Upper lobe of left lung (tissue), 6 donors: ENCODE measurements at regions not wholly inside any gene's neighbourhood (a gene's known extent, or its start where the extent isn't known, plus 50 kb on each side); places are given as distances from the start of the nearest gene placed in this dataset.
"Not testable (repeated sequence)": the region's sequence is repeated elsewhere in the genome, so short reads cannot be mapped to it uniquely, and the experiment has no call there.

Experiments used
- ATAC-seq, 2 donors: fragments of 200-7000 bp; cut with Tn5 transposase; one replicate each; pipeline ENCODE4 v1.9.1; 2022; ENCODE audit warnings: mild to moderate bottlenecking in 2 of 2, moderate library complexity in 2 of 2; ENCODE audit not compliant: low FRiP score in 2 of 2
- DNase-seq, 2 donors: peaks; one replicate each; pipeline ENCODE4 v3.0.0-alpha.2; 2019 to 2020
- H3K27ac ChIP-seq, 4 donors: fragments of 200-600 bp; sonication (generic); one replicate each; pipeline ENCODE4 v1.5.1; 2016 to 2019
- H3K27me3 ChIP-seq, 4 donors: fragments of 200-600 bp; sonication (generic); one replicate each; pipeline ENCODE4 v1.5.1; 2017 to 2019
- H3K36me3 ChIP-seq, 4 donors: fragments of 200-600 bp; sonication (generic); one replicate each; pipeline ENCODE4 v1.5.1; 2016 to 2019
- H3K4me1 ChIP-seq, 4 donors: fragments of 200-600 bp; sonication (generic); one replicate each; pipeline ENCODE4 v1.5.1; 2018 to 2019
- H3K4me3 ChIP-seq, 4 donors: fragments of 200-600 bp; sonication (generic); one replicate each; pipeline ENCODE4 v1.5.1; 2017 to 2019; ENCODE audit warnings: mild to moderate bottlenecking in 2 of 4, moderate library complexity in 1 of 4
- H3K9me3 ChIP-seq, 4 donors: fragments of 200-600 bp; sonication (generic); one replicate each; pipeline ENCODE4 v1.5.1; 2018 to 2019
- EP300 ChIP-seq, 4 donors: sonication (generic); formaldehyde crosslinking; IDR thresholded peaks; one replicate each; pipeline ENCODE4 v1.5.1; 2017; ENCODE audit warnings: antibody characterized with exemption in 4 of 4, control low read depth in 2 of 4
- POLR2A ChIP-seq, 4 donors: fragments of 450-650 bp; IDR thresholded peaks; one replicate each; pipeline ENCODE4 v1.5.1; 2016 to 2017; ENCODE audit warnings: antibody characterized with exemption in 4 of 4, mild to moderate bottlenecking in 2 of 4
- POLR2AphosphoS5 ChIP-seq, 2 donors: sonication (generic); formaldehyde crosslinking; IDR thresholded peaks; one replicate each; pipeline ENCODE4 v1.5.1; 2017; ENCODE audit warnings: antibody characterized with exemption in 2 of 2
- WGBS, 2 donors: methylation state at CpG; one replicate each; pipeline ENCODE4 v1.1.5; 2017 to 2018; 5-methylcytosine and 5-hydroxymethylcytosine counted together
- TF ChIP-seq, protein P1 (sequence below), 6 experiments: fragments of 450-650 bp in 4 of 6; fragments of 200-600 bp in 2 of 6; sonication (generic) in 2 of 6; IDR thresholded peaks; one replicate each; pipeline ENCODE4 v1.5.1; 2016 to 2019; ENCODE audit warnings: antibody characterized with exemption in 6 of 6
- donor health status: DM: no; HTN: no; CAD: no; lungs with moderate emphysema.
- donor health status: DM: no; HTN: yes; CAD: no; lungs with severe emphysema.

DNA sequence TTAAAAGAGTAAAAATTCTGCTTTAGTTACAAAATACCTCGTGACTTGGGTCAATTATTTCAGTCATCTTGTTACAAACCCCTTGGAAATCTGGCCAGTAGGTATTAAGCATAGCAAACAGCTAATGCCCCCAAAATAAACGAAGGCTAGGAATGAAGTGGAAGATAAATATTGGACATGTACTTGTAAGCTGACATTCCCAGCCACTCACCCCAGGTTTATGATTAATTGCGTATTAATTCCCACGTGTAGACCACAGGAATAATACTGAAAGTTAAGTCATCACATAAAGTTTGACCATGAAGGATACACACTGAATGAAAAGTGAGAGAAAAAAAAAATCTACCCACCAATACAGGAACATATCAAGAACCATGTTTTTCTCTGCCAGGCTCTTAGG lies 936.5 kb upstream of the ADGRB3 start:
- no peaks in the 10 kb centered on the region for H3K9me3 ChIP-seq
- H3K4me3 ChIP-seq = no peak overlapping the region
- TF ChIP-seq EP300 (IDR thresholded peaks at IDR 0.05) (peak in 1 of 4 donors; percentile 85), POLR2A (IDR thresholded peaks at IDR 0.05) (no peak)
- H3K4me1 ChIP-seq = no peaks in the 10 kb centered on the region
- H3K27me3 ChIP-seq = no peaks in the 10 kb centered on the region
- no peaks in the 10 kb centered on the region for H3K36me3 ChIP-seq
- WGBS, 2 donors = 46% methylated on average over 4 of the region's 4 CpGs
- DNase-seq (peak in 1 of 2 donors; percentile 25), ATAC-seq (no peak)
- H3K27ac ChIP-seq = no peak overlapping the region

- H3K9me3 ChIP-seq = no peaks in the 10 kb centered on the region
- DNase-seq (no peak), ATAC-seq (no peak)
- H3K4me1 ChIP-seq = no peaks in the 10 kb centered on the region
- WGBS, 2 donors = 74 to 75% methylated on average over 4 of the region's 4 CpGs
- TF ChIP-seq POLR2AphosphoS5 (IDR thresholded peaks at IDR 0.05) (no peak), POLR2A (IDR thresholded peaks at IDR 0.05) (no peak), EP300 (IDR thresholded peaks at IDR 0.05) (no peak)
- TF ChIP-seq, protein P1, sequence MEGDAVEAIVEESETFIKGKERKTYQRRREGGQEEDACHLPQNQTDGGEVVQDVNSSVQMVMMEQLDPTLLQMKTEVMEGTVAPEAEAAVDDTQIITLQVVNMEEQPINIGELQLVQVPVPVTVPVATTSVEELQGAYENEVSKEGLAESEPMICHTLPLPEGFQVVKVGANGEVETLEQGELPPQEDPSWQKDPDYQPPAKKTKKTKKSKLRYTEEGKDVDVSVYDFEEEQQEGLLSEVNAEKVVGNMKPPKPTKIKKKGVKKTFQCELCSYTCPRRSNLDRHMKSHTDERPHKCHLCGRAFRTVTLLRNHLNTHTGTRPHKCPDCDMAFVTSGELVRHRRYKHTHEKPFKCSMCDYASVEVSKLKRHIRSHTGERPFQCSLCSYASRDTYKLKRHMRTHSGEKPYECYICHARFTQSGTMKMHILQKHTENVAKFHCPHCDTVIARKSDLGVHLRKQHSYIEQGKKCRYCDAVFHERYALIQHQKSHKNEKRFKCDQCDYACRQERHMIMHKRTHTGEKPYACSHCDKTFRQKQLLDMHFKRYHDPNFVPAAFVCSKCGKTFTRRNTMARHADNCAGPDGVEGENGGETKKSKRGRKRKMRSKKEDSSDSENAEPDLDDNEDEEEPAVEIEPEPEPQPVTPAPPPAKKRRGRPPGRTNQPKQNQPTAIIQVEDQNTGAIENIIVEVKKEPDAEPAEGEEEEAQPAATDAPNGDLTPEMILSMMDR (IDR thresholded peaks at IDR 0.05) = no peak
- no peaks in the 10 kb centered on the region for H3K36me3 ChIP-seq
- H3K4me3 ChIP-seq = no peak overlapping the region
- no peak overlapping the region for H3K27ac ChIP-seq
- no peaks in the 10 kb centered on the region for H3K27me3 ChIP-seq
Measured at GRCh38 chr6:67694127-67694526, 941.0 kb upstream of the ADGRB3 start.

DNA sequence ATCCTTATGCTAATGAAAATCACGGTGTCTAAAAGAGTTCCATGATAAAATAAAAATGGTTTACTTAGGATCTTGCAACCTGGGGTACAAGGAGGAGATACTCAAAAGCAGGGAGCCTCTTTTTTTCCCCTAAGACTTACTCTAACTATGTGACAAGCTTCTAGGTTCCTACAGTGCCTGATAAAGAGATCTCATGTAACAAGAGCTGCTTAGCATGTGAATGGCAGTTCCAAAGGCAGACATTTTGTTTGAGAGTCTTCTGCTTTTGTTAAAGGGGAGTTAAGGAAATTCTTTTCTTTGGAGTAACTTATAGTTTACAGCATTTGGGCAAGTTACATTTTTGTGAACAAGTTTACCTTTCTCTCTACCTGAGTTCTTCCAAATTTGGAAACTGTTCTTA lies 945.8 kb upstream of the ADGRB3 start:
- Histone ChIP-seq H3K27me3 (no peaks in the 10 kb centered on the region), H3K4me3 (no peak overlapping the region), H3K27ac (no peak overlapping the region), H3K9me3 (no peaks in the 10 kb centered on the region), H3K4me1 (no peaks in the 10 kb centered on the region), H3K36me3 (no peaks in the 10 kb centered on the region)
- no peak for ATAC-seq
- DNase-seq = no peak
- TF ChIP-seq, protein P1 (IDR thresholded peaks at IDR 0.05) = no peak
- TF ChIP-seq EP300 (IDR thresholded peaks at IDR 0.05) (no peak), POLR2AphosphoS5 (IDR thresholded peaks at IDR 0.05) (no peak), POLR2A (IDR thresholded peaks at IDR 0.05) (no peak)
- 77 to 97% methylated on average over 1 of the region's 1 CpG for WGBS, 2 donors

DNA sequence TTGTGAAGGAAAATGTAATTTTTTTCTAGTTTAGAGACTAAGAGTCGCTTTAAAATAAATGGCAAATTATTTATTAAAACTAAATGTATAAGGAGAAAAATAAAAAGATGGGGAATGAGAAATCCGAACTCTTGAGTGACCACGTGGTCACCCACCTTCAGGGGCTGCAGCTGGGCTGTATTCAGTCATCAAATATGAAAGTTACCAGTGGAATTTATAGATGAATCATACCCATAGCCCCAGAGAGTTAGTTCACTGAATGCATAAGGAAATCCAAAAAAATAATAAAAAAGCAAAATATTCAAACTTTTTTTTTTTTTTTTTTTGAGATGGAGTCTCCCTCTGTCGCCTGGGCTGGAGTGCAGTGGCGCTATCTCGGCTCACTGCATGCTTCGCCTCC lies 947.7 kb upstream of the ADGRB3 start:
- Histone ChIP-seq H3K9me3 (no peaks in the 10 kb centered on the region), H3K27me3 (no peaks in the 10 kb centered on the region), H3K27ac (no peak overlapping the region), H3K4me3 (no peak overlapping the region), H3K4me1 (no peaks in the 10 kb centered on the region), H3K36me3 (no peaks in the 10 kb centered on the region)
- DNase-seq (no peak), ATAC-seq (no peak)
- TF ChIP-seq POLR2A (IDR thresholded peaks at IDR 0.05) (no peak), POLR2AphosphoS5 (IDR thresholded peaks at IDR 0.05) (no peak), EP300 (IDR thresholded peaks at IDR 0.05) (no peak)
- TF ChIP-seq, protein P1 (IDR thresholded peaks at IDR 0.05) = no peak
- 69 to 77% methylated on average over 7 of the region's 7 CpGs for WGBS, 2 donors

GRCh38 chr6:67686225-67686624 lies 948.9 kb upstream of the ADGRB3 start:
- 71 to 77% methylated on average over 1 of the region's 1 CpG for WGBS, 2 donors

GRCh38 chr6:67683960-67684359 lies 951.1 kb upstream of the ADGRB3 start:
- no peak for TF ChIP-seq POLR2A (IDR thresholded peaks at IDR 0.05)
- TF ChIP-seq POLR2AphosphoS5 (IDR thresholded peaks at IDR 0.05) = no peak
- no peak for TF ChIP-seq EP300 (IDR thresholded peaks at IDR 0.05)
- TF ChIP-seq, protein P1 (IDR thresholded peaks at IDR 0.05) = no peak
- DNase-seq (no peak), ATAC-seq (no peak)
- Histone ChIP-seq H3K9me3 (no peaks in the 10 kb centered on the region), H3K4me1 (no peaks in the 10 kb centered on the region), H3K36me3 (no peaks in the 10 kb centered on the region), H3K27me3 (no peaks in the 10 kb centered on the region), H3K27ac (no peak overlapping the region), H3K4me3 (no peak overlapping the region)
- whole genome bisulfite sequencing, 2 donors = 74 to 78% methylated on average over 1 of the region's 1 CpG

More at GRCh38 chr6:67686225-67686624, 948.9 kb upstream of the ADGRB3 start:
- not testable (repeated sequence) for H3K4me1 ChIP-seq, H3K36me3 ChIP-seq, H3K27me3 ChIP-seq, ATAC-seq, DNase-seq, H3K27ac ChIP-seq, H3K4me3 ChIP-seq, H3K9me3 ChIP-seq
